ENCODE measurements at regions not wholly inside any gene's neighbourhood (a gene's known extent, or its start where the extent isn't known, plus 50 kb on each side); places are given as distances from the start of the nearest gene placed in this dataset.

- no peak for TF ChIP-seq EP300 (IDR thresholded peaks at IDR 0.05)
- no peak for TF ChIP-seq POLR2A (IDR thresholded peaks at IDR 0.05)
- TF ChIP-seq CTCF (IDR thresholded peaks at IDR 0.05): no peak
- no peak for TF ChIP-seq POLR2AphosphoS5 (IDR thresholded peaks at IDR 0.05)
- Histone ChIP-seq H3K9me3 (no peaks in the 10 kb centered on the region), H3K36me3 (no peaks in the 10 kb centered on the region), H3K4me1 (no peaks in the 10 kb centered on the region), H3K27me3 (no peaks in the 10 kb centered on the region), H3K4me3 (no peak overlapping the region), H3K27ac (no peak overlapping the region)
- DNase-seq: no peak
- 84 to 91% methylated on average over 1 of the region's 1 CpG for WGBS, 2 donors
- intact Hi-C loops (cut with DNase I): no loop called here
Measured at GRCh38 chr2:212695426-212695825, 156.8 kb upstream of the ERBB4 start.

GRCh38 chr2:212694398-212694797 lies 155.8 kb upstream of the ERBB4 start:
- Histone ChIP-seq H3K36me3 (no peaks in the 10 kb centered on the region), H3K27me3 (no peaks in the 10 kb centered on the region), H3K4me1 (no peaks in the 10 kb centered on the region), H3K27ac (no peak overlapping the region), H3K9me3 (no peaks in the 10 kb centered on the region), H3K4me3 (no peak overlapping the region)
- DNase-seq: no peak
- WGBS, 2 donors: 37 to 63% methylated on average over 3 of the region's 3 CpGs
- intact Hi-C loops (cut with DNase I): no loop called here
- TF ChIP-seq POLR2A (IDR thresholded peaks at IDR 0.05) (no peak), CTCF (IDR thresholded peaks at IDR 0.05) (no peak), POLR2AphosphoS5 (IDR thresholded peaks at IDR 0.05) (no peak), EP300 (IDR thresholded peaks at IDR 0.05) (no peak)

- intact Hi-C loops (cut with DNase I): no loop called here
- TF ChIP-seq CTCF (IDR thresholded peaks at IDR 0.05): no peak
- TF ChIP-seq POLR2A (IDR thresholded peaks at IDR 0.05): no peak
- no peak for TF ChIP-seq EP300 (IDR thresholded peaks at IDR 0.05)
- no peak for TF ChIP-seq POLR2AphosphoS5 (IDR thresholded peaks at IDR 0.05)
- WGBS, 2 donors: 59 to 74% methylated on average over 3 of the region's 3 CpGs
- H3K27ac ChIP-seq: no peak overlapping the region
- no peak for DNase-seq
- no peaks in the 10 kb centered on the region for H3K4me1 ChIP-seq
- no peak overlapping the region for H3K4me3 ChIP-seq
- no peaks in the 10 kb centered on the region for H3K9me3 ChIP-seq
- H3K27me3 ChIP-seq: no peaks in the 10 kb centered on the region
- no peaks in the 10 kb centered on the region for H3K36me3 ChIP-seq
Measured at GRCh38 chr2:212692466-212692865, 153.9 kb upstream of the ERBB4 start.

GRCh38 chr2:212686285-212686895 lies 147.8 kb upstream of the ERBB4 start:
- Histone ChIP-seq H3K27me3 (no peaks in the 10 kb centered on the region), H3K4me3 (no peak overlapping the region), H3K9me3 (no peaks in the 10 kb centered on the region), H3K4me1 (no peaks in the 10 kb centered on the region), H3K36me3 (no peaks in the 10 kb centered on the region), H3K27ac (no peak overlapping the region)
- peak; percentile 64 for DNase-seq
- intact Hi-C loops (cut with DNase I): loop anchor here (2.0 kb wide), 1 partner anchor 466 kb away; no protein-coding TSS in a partner anchor
- no peak for TF ChIP-seq POLR2AphosphoS5 (IDR thresholded peaks at IDR 0.05)
- peak in 3 of 4 experiments; percentile 40 to 83 (median 62) for TF ChIP-seq CTCF (IDR thresholded peaks at IDR 0.05)
- TF ChIP-seq EP300 (IDR thresholded peaks at IDR 0.05): no peak
- no peak for TF ChIP-seq POLR2A (IDR thresholded peaks at IDR 0.05)
- WGBS, 2 donors: 20 to 27% methylated on average over 10 of the region's 10 CpGs
